ENCODE measurements at regions not wholly inside any gene's neighbourhood (a gene's known extent, or its start where the extent isn't known, plus 50 kb on each side); places are given as distances from the start of the nearest gene placed in this dataset.

DNA sequence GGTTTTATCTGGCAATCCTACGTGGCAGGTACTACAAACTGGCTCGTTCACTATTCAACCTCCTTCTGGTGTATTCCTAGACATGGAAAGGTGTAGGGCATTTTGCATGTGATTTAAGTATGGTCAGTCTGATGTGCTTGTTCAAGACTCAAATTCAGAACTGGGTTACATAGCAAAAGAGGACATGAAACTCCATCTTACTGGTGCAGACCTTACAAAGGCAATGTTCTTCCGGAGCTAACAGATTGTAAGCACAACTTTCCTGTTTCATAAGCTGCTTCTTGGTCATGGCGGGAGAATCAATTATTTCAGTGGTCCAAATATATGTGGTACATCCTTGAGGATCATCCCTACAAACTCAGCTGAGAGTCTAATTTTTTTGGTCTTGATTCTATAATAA lies 703.4 kb downstream of the EPM2A start (continued):
- TF ChIP-seq JUND (IDR thresholded peaks at IDR 0.05; ENCODE audit: low read length) = no peak
- TF ChIP-seq NRF1 (IDR thresholded peaks at IDR 0.05; ENCODE audit: low read depth, low read length) = no peak
- no peak for TF ChIP-seq HDAC6 (IDR thresholded peaks at IDR 0.05; ENCODE audit: low read depth, low read length)

Data from H1 (cell line).